Pancreas (tissue), 10 donors: ENCODE measurements at regions not wholly inside any gene's neighbourhood (a gene's known extent, or its start where the extent isn't known, plus 50 kb on each side); places are given as distances from the start of the nearest gene placed in this dataset.

ENCODE experiments used
- ATAC-seq, 4 donors: fragments of 200-7000 bp; cut with Tn5 transposase; one replicate each; pipeline versions ENCODE4 v1.8.0 to v1.9.1; 2020; ENCODE audit warnings: mild to moderate bottlenecking in 4 of 4, moderate library complexity in 4 of 4
- DNase-seq, 6 donors: peaks; one replicate each; pipeline ENCODE4 v3.0.0-alpha.2; 2020
- FAIRE-seq: peaks from 2 replicates; lab custom pipeline; 2012; peaks lifted over from hg19 to GRCh38; lab: Jason Lieb, UNC
- H3K27ac ChIP-seq, 4 donors: fragments of 200-600 bp; sonication (generic); 1 replicate in 3 of 4; 2 replicates in 1 of 4; pipeline versions ENCODE4 v1.5.0 to v1.8.0; 2020
- H3K27me3 ChIP-seq, 4 donors: fragments of 200-600 bp; one replicate each; pipeline ENCODE4 v1.8.0; 2021
- H3K36me3 ChIP-seq, 3 donors: fragments of 200-600 bp; sonication (generic) in 1 of 3; one replicate each; pipeline versions ENCODE4 v1.5.0 to v1.8.0; 2020 to 2021
- H3K4me1 ChIP-seq, 3 donors: fragments of 200-600 bp; one replicate each; pipeline ENCODE4 v1.8.0; 2021
- H3K4me3 ChIP-seq, 4 donors: fragments of 200-600 bp; sonication (generic) in 2 of 4; one replicate each; pipeline versions ENCODE4 v1.5.0 to v1.8.0; 2020 to 2021
- H3K9me3 ChIP-seq, 4 donors: fragments of 200-600 bp; one replicate each; pipeline ENCODE4 v1.8.0; 2021
- CTCF ChIP-seq, 4 donors: fragments of 200-600 bp; sonication (generic) in 3 of 4; IDR thresholded peaks; one replicate each; pipeline versions ENCODE4 v1.5.0 to v1.8.0; 2021; ENCODE audit warnings: antibody characterized with exemption in 4 of 4
- WGBS, 2 donors: extraction: QIAGEN DNeasy Blood & Tissue Kit; methylation state at CpG; one replicate each; pipeline ENCODE4 v1.1.7; 2013; 5-methylcytosine and 5-hydroxymethylcytosine counted together
- intact Hi-C, 3 donors: fragments of 100-400 bp; cut with DNase I; formaldehyde crosslinking; loops; one replicate each; pipeline versions ENCODE4 v1.11.1 to v1.14.2; 2022
- donor health status: healthy with polysubstance abuse.
- donor health status: DM: no; HTN: no; CAD: no; lungs with moderate emphysema.
- donor health status: DM: no; HTN: no; CAD: no.
- donor health status: control.
- donor health status: control.
- donor health status: Bipolar disorder and iron deficiency.
- donor health status: DM: yes; HTN: yes; CAD: no.
- donor health status: DM: no; HTN: no; CAD: no.
- donor health status: DM: no; HTN: no; CAD: no.
- donor health status: DM: yes; HTN: yes; CAD: no.

GRCh38 chr11:69233744-69234570 lies 60.0 kb upstream of the MYEOV start:
- 90 to 94% methylated on average over 26 of the region's 26 CpGs for WGBS, 2 donors
- no peak for FAIRE-seq

GRCh38 chr11:69234740-69235710 lies 58.9 kb upstream of the MYEOV start:
- no peak for FAIRE-seq
- intact Hi-C loops: no loop called here

More at GRCh38 chr11:69233744-69234570, 60.0 kb upstream of the MYEOV start:
- no peaks in the 10 kb centered on the region for H3K9me3 ChIP-seq
- no peak for TF ChIP-seq CTCF (IDR thresholded peaks at IDR 0.05)
- DNase-seq (peak in 2 of 6 donors; percentile 6 to 26), ATAC-seq (no peak)
- no peak overlapping the region for H3K27ac ChIP-seq
- intact Hi-C loops: no loop called here
- no peak overlapping the region for H3K4me3 ChIP-seq
- no peaks in the 10 kb centered on the region for H3K36me3 ChIP-seq
- no peaks in the 10 kb centered on the region for H3K4me1 ChIP-seq
- no peaks in the 10 kb centered on the region for H3K27me3 ChIP-seq

GRCh38 chr11:69238573-69239351 lies 55.2 kb upstream of the MYEOV start:
- Histone ChIP-seq H3K9me3 (no peaks in the 10 kb centered on the region), H3K27me3 (no peaks in the 10 kb centered on the region), H3K4me3 (no peak overlapping the region), H3K36me3 (no peaks in the 10 kb centered on the region), H3K27ac (no peak overlapping the region), H3K4me1 (no peaks in the 10 kb centered on the region)
- DNase-seq: no peak
- WGBS, 2 donors: 51 to 59% methylated on average over 5 of the region's 5 CpGs
- no peak for TF ChIP-seq CTCF (IDR thresholded peaks at IDR 0.05)
- ATAC-seq: no peak
- no peak for FAIRE-seq
- intact Hi-C loops: no loop called here

More at GRCh38 chr11:69234740-69235710, 58.9 kb upstream of the MYEOV start:
- Histone ChIP-seq H3K27ac (no peak overlapping the region), H3K36me3 (no peaks in the 10 kb centered on the region), H3K4me3 (no peak overlapping the region), H3K4me1 (no peaks in the 10 kb centered on the region), H3K27me3 (no peaks in the 10 kb centered on the region), H3K9me3 (no peaks in the 10 kb centered on the region)
- ATAC-seq (no peak), DNase-seq (peak in 1 of 6 donors; percentile 8)
- WGBS, 2 donors: 79 to 84% methylated on average over 9 to 11 of the region's 11 CpGs
- no peak for TF ChIP-seq CTCF (IDR thresholded peaks at IDR 0.05)

- 86 to 92% methylated on average over 10 of the region's 10 CpGs for WGBS, 2 donors
- no peak for DNase-seq
- Histone ChIP-seq H3K4me1 (no peaks in the 10 kb centered on the region), H3K27me3 (no peaks in the 10 kb centered on the region), H3K4me3 (no peak overlapping the region), H3K36me3 (no peaks in the 10 kb centered on the region), H3K9me3 (no peaks in the 10 kb centered on the region), H3K27ac (no peak overlapping the region)
- no peak for ATAC-seq
- intact Hi-C loops: no loop called here
- no peak for TF ChIP-seq CTCF (IDR thresholded peaks at IDR 0.05)
- no peak for FAIRE-seq
Measured at GRCh38 chr11:69239641-69240040, 54.3 kb upstream of the MYEOV start.
